ENCODE measurements at regions not wholly inside any gene's neighbourhood (a gene's known extent, or its start where the extent isn't known, plus 50 kb on each side); places are given as distances from the start of the nearest gene placed in this dataset.

DNA sequence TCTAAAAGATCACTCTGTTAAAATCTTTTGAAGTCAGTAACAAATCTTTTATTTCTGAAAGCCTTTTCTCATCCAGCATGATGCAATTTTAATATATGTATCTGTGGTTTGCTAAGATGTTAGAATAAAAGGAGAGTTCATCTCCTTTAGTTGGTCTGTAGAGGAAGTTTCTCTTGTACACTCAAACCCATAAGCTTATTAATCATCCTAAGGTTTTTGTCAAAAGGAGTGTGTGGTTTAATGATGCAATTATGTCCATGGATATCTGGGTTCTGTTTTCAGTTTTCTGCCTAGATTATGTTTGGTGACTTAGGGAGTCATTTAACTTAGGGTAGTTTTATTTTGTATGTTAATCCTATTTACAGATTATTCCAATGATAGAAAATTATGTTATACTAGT, 52.1 kb upstream of the NDST4 start:
- TF ChIP-seq, protein P1, sequence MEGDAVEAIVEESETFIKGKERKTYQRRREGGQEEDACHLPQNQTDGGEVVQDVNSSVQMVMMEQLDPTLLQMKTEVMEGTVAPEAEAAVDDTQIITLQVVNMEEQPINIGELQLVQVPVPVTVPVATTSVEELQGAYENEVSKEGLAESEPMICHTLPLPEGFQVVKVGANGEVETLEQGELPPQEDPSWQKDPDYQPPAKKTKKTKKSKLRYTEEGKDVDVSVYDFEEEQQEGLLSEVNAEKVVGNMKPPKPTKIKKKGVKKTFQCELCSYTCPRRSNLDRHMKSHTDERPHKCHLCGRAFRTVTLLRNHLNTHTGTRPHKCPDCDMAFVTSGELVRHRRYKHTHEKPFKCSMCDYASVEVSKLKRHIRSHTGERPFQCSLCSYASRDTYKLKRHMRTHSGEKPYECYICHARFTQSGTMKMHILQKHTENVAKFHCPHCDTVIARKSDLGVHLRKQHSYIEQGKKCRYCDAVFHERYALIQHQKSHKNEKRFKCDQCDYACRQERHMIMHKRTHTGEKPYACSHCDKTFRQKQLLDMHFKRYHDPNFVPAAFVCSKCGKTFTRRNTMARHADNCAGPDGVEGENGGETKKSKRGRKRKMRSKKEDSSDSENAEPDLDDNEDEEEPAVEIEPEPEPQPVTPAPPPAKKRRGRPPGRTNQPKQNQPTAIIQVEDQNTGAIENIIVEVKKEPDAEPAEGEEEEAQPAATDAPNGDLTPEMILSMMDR (IDR thresholded peaks at IDR 0.05) = no peak
- no peak for TF ChIP-seq POLR2A (IDR thresholded peaks at IDR 0.05)
- TF ChIP-seq POLR2AphosphoS5 (IDR thresholded peaks at IDR 0.05) = no peak

Measured in transverse colon (tissue), 4 donors.